ENCODE measurements at regions not wholly inside any gene's neighbourhood (a gene's known extent, or its start where the extent isn't known, plus 50 kb on each side); places are given as distances from the start of the nearest gene placed in this dataset.

GRCh38 chr10:59499460-59499859 lies 137.1 kb upstream of the FAM13C start:
- TF ChIP-seq, protein P1, sequence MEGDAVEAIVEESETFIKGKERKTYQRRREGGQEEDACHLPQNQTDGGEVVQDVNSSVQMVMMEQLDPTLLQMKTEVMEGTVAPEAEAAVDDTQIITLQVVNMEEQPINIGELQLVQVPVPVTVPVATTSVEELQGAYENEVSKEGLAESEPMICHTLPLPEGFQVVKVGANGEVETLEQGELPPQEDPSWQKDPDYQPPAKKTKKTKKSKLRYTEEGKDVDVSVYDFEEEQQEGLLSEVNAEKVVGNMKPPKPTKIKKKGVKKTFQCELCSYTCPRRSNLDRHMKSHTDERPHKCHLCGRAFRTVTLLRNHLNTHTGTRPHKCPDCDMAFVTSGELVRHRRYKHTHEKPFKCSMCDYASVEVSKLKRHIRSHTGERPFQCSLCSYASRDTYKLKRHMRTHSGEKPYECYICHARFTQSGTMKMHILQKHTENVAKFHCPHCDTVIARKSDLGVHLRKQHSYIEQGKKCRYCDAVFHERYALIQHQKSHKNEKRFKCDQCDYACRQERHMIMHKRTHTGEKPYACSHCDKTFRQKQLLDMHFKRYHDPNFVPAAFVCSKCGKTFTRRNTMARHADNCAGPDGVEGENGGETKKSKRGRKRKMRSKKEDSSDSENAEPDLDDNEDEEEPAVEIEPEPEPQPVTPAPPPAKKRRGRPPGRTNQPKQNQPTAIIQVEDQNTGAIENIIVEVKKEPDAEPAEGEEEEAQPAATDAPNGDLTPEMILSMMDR (IDR thresholded peaks at IDR 0.05): no peak
- TF ChIP-seq POLR2AphosphoS5 (IDR thresholded peaks at IDR 0.05) (no peak), POLR2A (IDR thresholded peaks at IDR 0.05) (no peak)
